MCF 10A (cell line): ENCODE measurements at regions not wholly inside any gene's neighbourhood (a gene's known extent, or its start where the extent isn't known, plus 50 kb on each side); places are given as distances from the start of the nearest gene placed in this dataset.

Source experiments
- BruUV-seq: library from RNA; stranded (reverse); fragments of 400-500 nt; replicated peaks from 2 replicates; lab custom pipeline; 2021; lab: Mats Ljungman, UMichigan
- CTCF ChIA-PET: fragments of 300-600 bp; sonication (Branson Sonifier 250); formaldehyde crosslinking; extraction: SDS; loops from one replicate; lab custom pipeline; 2021; ENCODE audit warnings: antibody characterized with exemption, inconsistent platforms; lab: Yijun Ruan, JAX
- POLR2A ChIA-PET: fragments of 300-600, 350-650 bp; sonication (Branson Sonifier 250); formaldehyde crosslinking; extraction: SDS; loops from one replicate; lab custom pipeline; 2020; ENCODE audit warnings: antibody characterized with exemption, inconsistent platforms; lab: Yijun Ruan, JAX
- DNase-seq: peaks from one replicate; pipeline ENCODE4 v3.0.0-alpha.2; 2018; ENCODE audit not compliant: unreplicated experiment
- H3K27ac Mint-ChIP-seq: one replicate; pipeline ENCODE4 v1.8.0; 2022; ENCODE audit warnings: mild to moderate bottlenecking, low read depth, mixed read lengths; ENCODE audit not compliant: unreplicated experiment
- H3K27me3 Mint-ChIP-seq: one replicate; pipeline ENCODE4 v1.8.0; 2022; ENCODE audit warnings: mixed read lengths; ENCODE audit not compliant: insufficient read depth, unreplicated experiment
- H3K36me3 Mint-ChIP-seq: one replicate; pipeline ENCODE4 v1.8.0; 2022; ENCODE audit warnings: mild to moderate bottlenecking, moderate library complexity, mixed read lengths; ENCODE audit not compliant: insufficient read depth, unreplicated experiment
- H3K4me1 Mint-ChIP-seq: one replicate; pipeline ENCODE4 v1.8.0; 2022; ENCODE audit warnings: mixed read lengths; ENCODE audit not compliant: insufficient read depth, unreplicated experiment
- H3K4me3 Mint-ChIP-seq: one replicate; pipeline ENCODE4 v1.8.0; 2022; ENCODE audit warnings: mild to moderate bottlenecking, moderate library complexity, mixed read lengths; ENCODE audit not compliant: unreplicated experiment
- H3K9me3 Mint-ChIP-seq: one replicate; pipeline ENCODE4 v1.8.0; 2022; ENCODE audit warnings: mixed read lengths; ENCODE audit not compliant: unreplicated experiment
- intact Hi-C: fragments of 100-400 bp; cut with micrococcal nuclease; formaldehyde crosslinking; loops from 2 replicates; pipeline ENCODE4 v1.14.1; 2022
- TF ChIP-seq, protein P1 (sequence below): fragments of 200-600 bp; IDR thresholded peaks from one replicate; pipeline ENCODE4 v1.8.0; 2022; ENCODE audit warnings: antibody characterized with exemption, mild to moderate bottlenecking; ENCODE audit not compliant: unreplicated experiment

DNA sequence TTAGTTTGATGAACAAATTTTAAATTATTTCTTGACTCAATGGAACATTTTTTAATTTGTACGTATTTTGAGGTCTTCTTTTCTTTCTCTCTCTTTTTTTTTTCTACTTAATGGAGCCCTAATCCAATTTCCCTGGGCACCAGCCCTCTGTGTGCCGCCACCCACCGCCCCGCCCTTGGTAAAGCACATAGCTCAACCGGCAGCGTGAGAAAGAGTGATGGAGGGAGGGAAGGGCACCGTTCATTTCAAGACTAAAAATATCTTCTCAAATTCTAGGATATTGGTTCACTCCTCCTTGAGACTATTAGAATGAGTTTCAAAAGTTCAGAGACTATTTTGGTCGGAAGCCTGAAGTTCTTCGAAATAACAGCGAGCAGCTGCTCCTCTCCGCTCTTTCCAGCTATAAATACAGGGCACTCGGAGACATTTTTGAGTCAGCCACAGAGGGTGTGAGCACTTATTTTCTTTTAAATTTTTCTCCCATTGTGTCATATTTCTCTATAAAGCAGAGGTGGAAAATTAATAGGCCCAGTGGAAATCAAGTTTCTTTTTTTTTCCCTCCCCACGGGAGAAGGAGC is 731.7 kb upstream of the ID2 start:
- CTCF ChIA-PET = interaction anchor here (0.7 to 1.0 kb wide), 2 partner anchors 11 to 411 kb away, joined by 3 to 4 read pairs; no protein-coding TSS in a partner anchor
- H3K27ac Mint-ChIP-seq = no peak overlapping the region
- H3K36me3 Mint-ChIP-seq = no peaks in the 10 kb centered on the region
- H3K27me3 Mint-ChIP-seq = no peaks in the 10 kb centered on the region
- no peak for DNase-seq
- no peak overlapping the region for H3K4me3 Mint-ChIP-seq
- no peaks in the 10 kb centered on the region for H3K4me1 Mint-ChIP-seq
- intact Hi-C loops = no loop called here
- POLR2A ChIA-PET = interaction anchor here (0.6 kb wide), 1 partner anchor 271 kb away, joined by 5 read pairs; no protein-coding TSS in a partner anchor
- TF ChIP-seq, protein P1, sequence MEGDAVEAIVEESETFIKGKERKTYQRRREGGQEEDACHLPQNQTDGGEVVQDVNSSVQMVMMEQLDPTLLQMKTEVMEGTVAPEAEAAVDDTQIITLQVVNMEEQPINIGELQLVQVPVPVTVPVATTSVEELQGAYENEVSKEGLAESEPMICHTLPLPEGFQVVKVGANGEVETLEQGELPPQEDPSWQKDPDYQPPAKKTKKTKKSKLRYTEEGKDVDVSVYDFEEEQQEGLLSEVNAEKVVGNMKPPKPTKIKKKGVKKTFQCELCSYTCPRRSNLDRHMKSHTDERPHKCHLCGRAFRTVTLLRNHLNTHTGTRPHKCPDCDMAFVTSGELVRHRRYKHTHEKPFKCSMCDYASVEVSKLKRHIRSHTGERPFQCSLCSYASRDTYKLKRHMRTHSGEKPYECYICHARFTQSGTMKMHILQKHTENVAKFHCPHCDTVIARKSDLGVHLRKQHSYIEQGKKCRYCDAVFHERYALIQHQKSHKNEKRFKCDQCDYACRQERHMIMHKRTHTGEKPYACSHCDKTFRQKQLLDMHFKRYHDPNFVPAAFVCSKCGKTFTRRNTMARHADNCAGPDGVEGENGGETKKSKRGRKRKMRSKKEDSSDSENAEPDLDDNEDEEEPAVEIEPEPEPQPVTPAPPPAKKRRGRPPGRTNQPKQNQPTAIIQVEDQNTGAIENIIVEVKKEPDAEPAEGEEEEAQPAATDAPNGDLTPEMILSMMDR = no peak
- BruUV-seq = no TSS peak
- no peaks in the 10 kb centered on the region for H3K9me3 Mint-ChIP-seq

DNA sequence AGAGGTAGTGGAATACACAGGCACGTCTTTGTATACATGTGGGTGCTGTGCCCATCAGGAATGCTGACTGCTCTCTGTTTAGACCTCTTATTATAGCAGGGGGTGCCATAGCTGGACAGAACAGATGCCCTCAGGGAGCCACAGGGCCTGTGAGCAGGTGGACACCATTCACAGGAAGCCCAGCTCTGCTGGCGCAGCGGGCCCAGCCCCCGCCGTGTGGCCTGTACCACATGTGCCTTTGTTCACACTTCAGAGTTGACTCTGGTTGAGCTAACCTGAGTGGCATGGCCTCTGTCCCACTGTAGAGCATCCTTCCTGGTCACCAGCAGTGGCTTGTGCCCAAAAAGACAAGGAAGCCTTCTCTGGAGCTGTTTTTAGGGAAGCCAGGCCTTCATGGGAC is 730.9 kb upstream of the ID2 start:
- Mint-ChIP-seq H3K36me3 (no peaks in the 10 kb centered on the region), H3K27ac (no peak overlapping the region), H3K27me3 (no peaks in the 10 kb centered on the region), H3K4me3 (no peak overlapping the region), H3K4me1 (no peaks in the 10 kb centered on the region), H3K9me3 (no peaks in the 10 kb centered on the region)
- TF ChIP-seq, protein P1 = no peak
- CTCF ChIA-PET = interaction anchor here (0.6 to 1.0 kb wide), 2 partner anchors 38 to 339 kb away, joined by 3 to 4 read pairs; no protein-coding TSS in a partner anchor
- DNase-seq = no peak
- BruUV-seq = no TSS peak
- POLR2A ChIA-PET = no interaction called here
- intact Hi-C loops = no loop called here

DNA sequence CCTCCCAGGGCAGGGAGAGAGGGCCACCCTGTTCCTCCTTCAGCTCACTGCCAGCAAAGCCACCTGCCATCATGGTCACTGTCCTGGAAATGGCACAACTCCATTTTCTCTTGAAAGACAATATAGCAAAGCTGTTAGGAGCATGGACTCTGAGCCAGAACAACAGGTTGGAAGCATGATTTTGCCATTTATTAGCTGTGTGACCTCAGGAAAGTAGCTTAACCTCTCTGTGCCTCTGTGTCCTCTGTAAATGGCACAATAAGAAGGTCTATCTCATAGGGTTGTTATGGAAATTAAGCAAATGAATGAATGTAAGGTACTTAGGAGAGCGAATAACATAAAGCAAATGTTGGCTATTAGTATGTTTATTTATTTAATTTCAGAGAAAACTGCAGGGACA is 730.4 kb upstream of the ID2 start:
- no peaks in the 10 kb centered on the region for H3K27me3 Mint-ChIP-seq
- CTCF ChIA-PET = interaction anchor here (1.0 kb wide), 1 partner anchor 37 kb away, joined by 3 read pairs; no protein-coding TSS in a partner anchor
- no peaks in the 10 kb centered on the region for H3K4me1 Mint-ChIP-seq
- DNase-seq = no peak
- no TSS peak for BruUV-seq
- H3K27ac Mint-ChIP-seq = no peak overlapping the region
- POLR2A ChIA-PET = no interaction called here
- TF ChIP-seq, protein P1 = no peak
- intact Hi-C loops = no loop called here
- H3K36me3 Mint-ChIP-seq = no peaks in the 10 kb centered on the region
- H3K9me3 Mint-ChIP-seq = no peaks in the 10 kb centered on the region
- H3K4me3 Mint-ChIP-seq = no peak overlapping the region

DNA sequence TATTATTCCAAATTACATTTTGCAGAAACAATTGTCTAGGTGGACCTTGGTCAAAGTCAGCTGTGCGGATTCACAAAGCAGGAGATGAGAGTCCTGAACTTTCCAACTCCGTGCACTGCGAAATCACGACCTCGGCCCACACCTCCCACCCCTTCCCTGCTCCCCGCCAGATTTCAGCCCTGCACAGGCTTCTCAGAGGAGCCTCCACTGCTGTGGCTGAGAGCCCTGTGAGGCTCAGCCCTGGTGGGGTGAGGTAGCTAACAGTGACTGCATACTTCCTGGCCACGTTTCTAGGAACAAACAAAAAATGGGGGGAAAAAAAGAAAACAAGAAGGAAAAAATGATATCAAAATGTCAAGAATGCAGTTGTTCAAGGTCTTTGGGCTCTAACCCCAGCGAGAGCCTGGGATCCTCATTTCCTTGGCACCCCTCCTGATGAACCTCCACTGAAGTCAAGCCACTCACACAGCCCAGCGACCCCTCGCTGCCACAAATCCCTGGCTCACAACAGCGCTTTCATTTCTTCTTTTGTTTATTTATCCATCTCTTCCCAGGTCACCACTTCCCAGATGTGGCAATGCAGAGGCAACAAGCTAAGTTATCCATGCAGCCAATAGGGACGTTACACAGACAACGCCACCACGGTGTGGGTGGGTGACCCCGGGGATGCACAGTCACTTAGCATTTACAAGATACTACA is 729.7 kb upstream of the ID2 start:
- no peaks in the 10 kb centered on the region for H3K9me3 Mint-ChIP-seq
- TF ChIP-seq, protein P1 = no peak
- CTCF ChIA-PET = interaction anchor here (0.6 to 1.0 kb wide), 2 partner anchors 37 to 1314 kb away, joined by 3 read pairs; no protein-coding TSS in a partner anchor

More for the DNA sequence above, 729.7 kb upstream of the ID2 start:
- no peaks in the 10 kb centered on the region for H3K4me1 Mint-ChIP-seq
- no peaks in the 10 kb centered on the region for H3K36me3 Mint-ChIP-seq
- no peak overlapping the region for H3K4me3 Mint-ChIP-seq
- BruUV-seq = no TSS peak
- H3K27ac Mint-ChIP-seq = no peak overlapping the region
- no peaks in the 10 kb centered on the region for H3K27me3 Mint-ChIP-seq
- POLR2A ChIA-PET = no interaction called here
- intact Hi-C loops = no loop called here
- DNase-seq = no peak
